ENCODE measurements at regions not wholly inside any gene's neighbourhood (a gene's known extent, or its start where the extent isn't known, plus 50 kb on each side); places are given as distances from the start of the nearest gene placed in this dataset.
"Not testable (repeated sequence)": the region's sequence is repeated elsewhere in the genome, so short reads cannot be mapped to it uniquely, and the experiment has no call there.

DNA sequence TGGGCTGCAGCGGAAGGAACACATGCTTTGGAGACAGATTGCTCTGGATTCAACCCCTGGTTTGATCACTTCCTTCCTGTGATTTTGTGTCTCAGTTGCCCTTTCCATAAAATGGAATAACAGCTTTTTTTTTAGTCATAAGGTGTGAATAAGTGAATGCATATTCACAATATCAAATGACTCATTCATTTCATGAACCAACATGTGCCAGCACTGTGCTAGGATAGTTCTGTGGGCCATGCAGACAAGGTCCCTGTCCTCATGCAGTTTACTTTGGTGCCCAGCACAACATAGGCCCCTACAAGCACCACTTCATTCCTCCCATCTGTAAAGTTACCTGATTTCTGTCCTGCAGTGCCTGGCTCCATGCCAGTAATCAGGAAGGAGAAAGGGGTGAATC, 89.4 kb downstream of the TRIM43 start:
- TF ChIP-seq, protein P1, sequence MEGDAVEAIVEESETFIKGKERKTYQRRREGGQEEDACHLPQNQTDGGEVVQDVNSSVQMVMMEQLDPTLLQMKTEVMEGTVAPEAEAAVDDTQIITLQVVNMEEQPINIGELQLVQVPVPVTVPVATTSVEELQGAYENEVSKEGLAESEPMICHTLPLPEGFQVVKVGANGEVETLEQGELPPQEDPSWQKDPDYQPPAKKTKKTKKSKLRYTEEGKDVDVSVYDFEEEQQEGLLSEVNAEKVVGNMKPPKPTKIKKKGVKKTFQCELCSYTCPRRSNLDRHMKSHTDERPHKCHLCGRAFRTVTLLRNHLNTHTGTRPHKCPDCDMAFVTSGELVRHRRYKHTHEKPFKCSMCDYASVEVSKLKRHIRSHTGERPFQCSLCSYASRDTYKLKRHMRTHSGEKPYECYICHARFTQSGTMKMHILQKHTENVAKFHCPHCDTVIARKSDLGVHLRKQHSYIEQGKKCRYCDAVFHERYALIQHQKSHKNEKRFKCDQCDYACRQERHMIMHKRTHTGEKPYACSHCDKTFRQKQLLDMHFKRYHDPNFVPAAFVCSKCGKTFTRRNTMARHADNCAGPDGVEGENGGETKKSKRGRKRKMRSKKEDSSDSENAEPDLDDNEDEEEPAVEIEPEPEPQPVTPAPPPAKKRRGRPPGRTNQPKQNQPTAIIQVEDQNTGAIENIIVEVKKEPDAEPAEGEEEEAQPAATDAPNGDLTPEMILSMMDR (conservative IDR thresholded peaks at IDR 0.05): not testable (repeated sequence)
- TF ChIP-seq ZFX (IDR thresholded peaks at IDR 0.05): not testable (repeated sequence)
